Ascending aorta (tissue), 2 donors: ENCODE measurements at regions not wholly inside any gene's neighbourhood (a gene's known extent, or its start where the extent isn't known, plus 50 kb on each side); places are given as distances from the start of the nearest gene placed in this dataset.
A peak's percentile ranks its signal among the peaks of the same experiment; 100 is the strongest.

Source experiments
- DNase-seq, 2 donors: peaks; one replicate each; pipeline ENCODE4 v3.0.0-alpha.2; 2019; ENCODE audit warnings: low spot score in 2 of 2
- H3K27ac ChIP-seq, 2 donors: fragments of 200-600 bp; sonication (generic); one replicate each; pipeline ENCODE4 v1.5.1; 2016 to 2017; ENCODE audit warnings: mild to moderate bottlenecking in 1 of 2
- H3K27me3 ChIP-seq: fragments of 200-600 bp; sonication (generic); one replicate; pipeline ENCODE4 v1.5.1; 2017
- H3K36me3 ChIP-seq, 2 donors: fragments of 200-600 bp; sonication (generic); one replicate each; pipeline ENCODE4 v1.5.1; 2016
- H3K4me1 ChIP-seq, 2 donors: fragments of 200-600 bp; sonication (generic); one replicate each; pipeline ENCODE4 v1.5.1; 2016 to 2017; ENCODE audit warnings: mild to moderate bottlenecking in 1 of 2
- H3K4me3 ChIP-seq, 2 donors: fragments of 200-600 bp; sonication (generic); one replicate each; pipeline ENCODE4 v1.5.1; 2016 to 2017; ENCODE audit warnings: mild to moderate bottlenecking in 1 of 2
- H3K9me3 ChIP-seq, 2 donors: fragments of 200-600 bp; sonication (generic); one replicate each; pipeline ENCODE4 v1.5.1; 2016
- intact Hi-C: fragments of 100-400 bp; cut with DNase I; formaldehyde crosslinking; loops from one replicate; pipeline ENCODE4 v1.15.1; 2023
- TF ChIP-seq, protein P1 (sequence below), 3 experiments: fragments of 200-600 bp in 2 of 3; fragments of 450-650 bp in 1 of 3; sonication (generic) in 2 of 3; IDR thresholded peaks; one replicate each; pipeline ENCODE4 v1.5.1; 2016 to 2019; ENCODE audit warnings: antibody characterized with exemption in 3 of 3, mild to moderate bottlenecking in 1 of 3, moderate library complexity in 1 of 3

DNA sequence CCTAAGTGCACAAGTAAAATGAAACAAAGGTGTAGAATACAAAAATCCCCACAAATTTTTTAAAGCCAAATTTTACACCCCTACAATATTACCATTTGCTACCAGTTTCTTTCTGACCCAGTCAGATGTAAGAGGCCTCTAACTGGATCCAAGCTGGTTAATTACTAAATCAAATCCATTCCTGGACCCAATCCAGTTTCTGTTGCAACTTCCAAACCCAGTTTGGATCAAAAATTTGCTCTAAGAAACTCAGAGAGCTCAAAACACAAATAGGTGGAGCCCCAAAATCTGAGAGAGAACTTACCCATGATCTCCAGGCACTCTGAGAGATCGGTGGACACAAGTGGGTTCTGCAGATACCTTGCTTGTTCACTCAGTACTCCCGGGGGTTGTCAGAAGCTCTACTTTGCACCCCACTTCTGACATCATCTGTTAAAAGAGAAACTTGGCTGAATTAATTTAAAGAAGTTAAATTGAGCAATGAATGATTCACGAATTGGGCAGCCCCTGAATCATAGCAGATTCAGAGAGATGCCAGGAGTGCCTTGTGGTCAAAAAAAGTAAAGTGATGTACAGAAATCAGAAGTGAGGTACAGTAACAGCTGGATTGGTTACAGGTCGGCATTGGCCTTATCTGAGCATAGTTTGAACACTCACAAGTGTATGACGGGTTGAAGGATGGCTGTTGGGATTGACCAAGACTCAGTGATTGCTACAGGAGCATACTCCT, 448.0 kb downstream of the KCNT2 start:
- intact Hi-C loops = no loop called here
- H3K4me1 ChIP-seq = no peaks in the 10 kb centered on the region
- no peak overlapping the region for H3K27ac ChIP-seq
- H3K4me3 ChIP-seq = no peak overlapping the region
- DNase-seq = no peak
- no peaks in the 10 kb centered on the region for H3K9me3 ChIP-seq
- TF ChIP-seq, protein P1, sequence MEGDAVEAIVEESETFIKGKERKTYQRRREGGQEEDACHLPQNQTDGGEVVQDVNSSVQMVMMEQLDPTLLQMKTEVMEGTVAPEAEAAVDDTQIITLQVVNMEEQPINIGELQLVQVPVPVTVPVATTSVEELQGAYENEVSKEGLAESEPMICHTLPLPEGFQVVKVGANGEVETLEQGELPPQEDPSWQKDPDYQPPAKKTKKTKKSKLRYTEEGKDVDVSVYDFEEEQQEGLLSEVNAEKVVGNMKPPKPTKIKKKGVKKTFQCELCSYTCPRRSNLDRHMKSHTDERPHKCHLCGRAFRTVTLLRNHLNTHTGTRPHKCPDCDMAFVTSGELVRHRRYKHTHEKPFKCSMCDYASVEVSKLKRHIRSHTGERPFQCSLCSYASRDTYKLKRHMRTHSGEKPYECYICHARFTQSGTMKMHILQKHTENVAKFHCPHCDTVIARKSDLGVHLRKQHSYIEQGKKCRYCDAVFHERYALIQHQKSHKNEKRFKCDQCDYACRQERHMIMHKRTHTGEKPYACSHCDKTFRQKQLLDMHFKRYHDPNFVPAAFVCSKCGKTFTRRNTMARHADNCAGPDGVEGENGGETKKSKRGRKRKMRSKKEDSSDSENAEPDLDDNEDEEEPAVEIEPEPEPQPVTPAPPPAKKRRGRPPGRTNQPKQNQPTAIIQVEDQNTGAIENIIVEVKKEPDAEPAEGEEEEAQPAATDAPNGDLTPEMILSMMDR (IDR thresholded peaks at IDR 0.05) = no peak
- H3K36me3 ChIP-seq = no peaks in the 10 kb centered on the region
- no peaks in the 10 kb centered on the region for H3K27me3 ChIP-seq

DNA sequence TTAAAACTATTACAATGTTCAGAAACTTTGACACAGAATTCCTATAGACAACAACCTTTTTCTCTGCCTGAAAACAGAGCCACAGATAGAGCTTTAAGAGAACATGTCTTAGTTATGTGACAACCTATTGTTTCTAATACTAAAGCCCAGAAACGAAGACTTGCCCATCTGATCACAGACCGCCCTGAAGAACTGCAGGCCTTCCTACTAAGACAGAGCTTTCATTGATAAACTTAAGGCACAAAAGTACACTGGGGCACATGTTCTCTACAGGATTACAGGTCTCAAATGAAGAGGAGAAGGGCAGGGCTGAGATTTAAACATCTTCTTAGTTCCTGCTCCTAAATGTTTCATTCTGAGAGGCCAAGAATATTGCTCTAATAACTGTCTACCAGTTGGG, 452.7 kb downstream of the KCNT2 start:
- intact Hi-C loops = no loop called here
- no peak for DNase-seq
- H3K36me3 ChIP-seq = no peaks in the 10 kb centered on the region
- no peak overlapping the region for H3K27ac ChIP-seq
- no peaks in the 10 kb centered on the region for H3K27me3 ChIP-seq
- H3K9me3 ChIP-seq = no peaks in the 10 kb centered on the region
- TF ChIP-seq, protein P1 (IDR thresholded peaks at IDR 0.05) = no peak
- H3K4me1 ChIP-seq = no peaks in the 10 kb centered on the region
- no peak overlapping the region for H3K4me3 ChIP-seq

DNA sequence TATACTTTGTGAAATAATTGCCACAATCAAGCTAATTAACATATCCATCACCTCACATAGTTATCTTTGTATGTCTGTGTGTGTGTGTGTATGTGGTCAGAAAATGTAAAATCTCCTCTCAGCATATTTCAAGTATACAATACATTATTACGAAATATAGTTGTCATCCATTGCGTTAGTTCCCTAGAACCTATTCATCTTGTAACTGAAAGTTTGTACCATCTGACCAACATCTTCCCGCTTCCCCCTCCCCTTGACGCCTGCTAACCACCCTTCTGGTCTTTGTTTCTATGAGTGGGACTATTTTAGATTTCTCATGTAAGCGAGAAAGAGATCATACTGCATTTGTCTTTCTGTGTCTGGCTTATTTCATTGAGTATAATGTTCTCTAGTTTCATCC, 455.3 kb downstream of the KCNT2 start:
- no peak overlapping the region for H3K4me3 ChIP-seq
- H3K27me3 ChIP-seq = no peaks in the 10 kb centered on the region
- no peaks in the 10 kb centered on the region for H3K9me3 ChIP-seq
- no peak for DNase-seq
- no peaks in the 10 kb centered on the region for H3K4me1 ChIP-seq
- no peak overlapping the region for H3K27ac ChIP-seq
- no peaks in the 10 kb centered on the region for H3K36me3 ChIP-seq
- intact Hi-C loops = no loop called here
- TF ChIP-seq, protein P1 (IDR thresholded peaks at IDR 0.05) = no peak

DNA sequence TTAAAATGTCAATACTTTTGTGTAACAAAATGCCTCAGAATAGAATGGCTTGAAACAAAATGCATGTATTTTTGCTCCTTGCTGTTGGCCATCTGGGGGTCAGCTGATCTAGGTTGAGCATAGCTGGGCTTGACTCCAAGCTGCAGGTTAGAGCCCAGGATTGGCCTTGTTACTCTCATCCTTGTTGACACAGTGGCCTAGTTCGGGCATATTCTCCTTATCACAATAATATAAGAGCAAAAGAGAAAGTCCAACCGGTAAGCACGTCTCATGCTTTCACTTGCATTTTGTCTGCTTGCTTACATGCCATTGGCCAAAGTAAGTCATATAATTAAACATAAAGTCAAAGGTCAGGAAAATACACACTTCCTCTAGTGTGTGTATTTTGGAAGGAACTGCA, 456.2 kb downstream of the KCNT2 start:
- Histone ChIP-seq H3K27ac (no peak overlapping the region), H3K4me3 (no peak overlapping the region), H3K4me1 (no peaks in the 10 kb centered on the region), H3K9me3 (no peaks in the 10 kb centered on the region), H3K27me3 (no peaks in the 10 kb centered on the region), H3K36me3 (no peaks in the 10 kb centered on the region)
- no peak for DNase-seq
- TF ChIP-seq, protein P1 (IDR thresholded peaks at IDR 0.05) = no peak
- intact Hi-C loops = no loop called here

DNA sequence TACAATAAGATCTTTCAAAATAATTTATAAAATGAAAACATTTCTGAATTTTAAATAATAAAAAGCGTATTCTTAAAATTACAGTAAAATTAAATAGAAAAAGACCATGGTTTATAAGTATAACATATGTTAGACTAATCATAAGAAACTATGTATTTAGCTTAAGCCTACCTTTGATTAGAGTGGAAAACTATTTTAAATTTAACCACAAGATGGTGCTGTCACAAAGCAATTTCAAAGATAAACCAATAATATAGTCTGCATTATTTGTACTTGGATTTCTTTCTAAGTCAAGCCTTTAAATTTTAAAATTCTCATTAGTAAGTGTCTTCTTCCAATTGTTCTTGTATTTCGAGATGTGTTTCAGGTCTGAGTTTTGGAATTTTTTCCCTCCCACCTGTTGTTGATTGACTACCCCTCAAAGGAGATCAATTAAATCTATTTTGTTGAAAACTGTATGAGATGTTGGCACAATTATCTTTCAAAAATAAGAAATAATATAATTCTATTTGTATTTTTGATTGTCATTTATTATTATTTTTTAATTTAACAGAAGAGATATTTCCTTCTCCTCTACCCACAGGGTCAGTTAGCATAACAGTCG, 459.8 kb downstream of the KCNT2 start:
- TF ChIP-seq, protein P1 (IDR thresholded peaks at IDR 0.05) = peak; percentile 7 to 56 (median 28)

More for the DNA sequence above, 459.8 kb downstream of the KCNT2 start:
- Histone ChIP-seq H3K36me3 (no peaks in the 10 kb centered on the region), H3K27me3 (no peaks in the 10 kb centered on the region), H3K27ac (no peak overlapping the region), H3K4me3 (no peak overlapping the region), H3K4me1 (no peaks in the 10 kb centered on the region), H3K9me3 (no peaks in the 10 kb centered on the region)
- intact Hi-C loops = loop anchor here (2.0 kb wide), 1 partner anchor 512 kb away; no protein-coding TSS in a partner anchor
- DNase-seq = no peak
